LHCN-M2 (cell line): ENCODE measurements at regions not wholly inside any gene's neighbourhood (a gene's known extent, or its start where the extent isn't known, plus 50 kb on each side); places are given as distances from the start of the nearest gene placed in this dataset.
A peak's percentile ranks its signal among the peaks of the same experiment; 100 is the strongest.

ENCODE experiments used
- DNase-seq: peaks from one replicate; pipeline ENCODE4 v3.0.0-alpha.2; 2012; ENCODE audit warnings: low read depth

GRCh38 chr12:19014240-19014639, 115.3 kb upstream of the PLEKHA5 start:
- no peak for DNase-seq

- no peak for DNase-seq
These were observed 114.2 kb upstream of the PLEKHA5 start for GRCh38 chr12:19015285-19015684.

- peak; percentile 69 for DNase-seq
These were observed 111.1 kb upstream of the PLEKHA5 start for GRCh38 chr12:19018302-19018970.

- DNase-seq: no peak
These were observed 108.3 kb upstream of the PLEKHA5 start for GRCh38 chr12:19021240-19021639.

- no peak for DNase-seq
These were observed 107.9 kb upstream of the PLEKHA5 start for GRCh38 chr12:19021646-19022045.

- DNase-seq: no peak
These were observed 104.0 kb upstream of the PLEKHA5 start for GRCh38 chr12:19025582-19025981.

GRCh38 chr12:19026034-19026433, 103.5 kb upstream of the PLEKHA5 start:
- no peak for DNase-seq

GRCh38 chr12:19026614-19027488, 102.7 kb upstream of the PLEKHA5 start:
- no peak for DNase-seq

- DNase-seq: no peak
These were observed 99.4 kb upstream of the PLEKHA5 start for GRCh38 chr12:19030180-19030579.

- DNase-seq: no peak
These were observed 98.9 kb upstream of the PLEKHA5 start for GRCh38 chr12:19030603-19031002.

- DNase-seq: peak; percentile 92
These were observed 98.5 kb upstream of the PLEKHA5 start for GRCh38 chr12:19031032-19031431.

- no peak for DNase-seq
These were observed 96.7 kb upstream of the PLEKHA5 start for GRCh38 chr12:19032826-19033225.

- DNase-seq: no peak
These were observed 96.3 kb upstream of the PLEKHA5 start for GRCh38 chr12:19033244-19033643.

GRCh38 chr12:19034937-19035336, 94.6 kb upstream of the PLEKHA5 start:
- no peak for DNase-seq

- DNase-seq: peak; percentile 20
These were observed 94.0 kb upstream of the PLEKHA5 start for GRCh38 chr12:19035536-19035935.

GRCh38 chr12:19036673-19037357, 92.7 kb upstream of the PLEKHA5 start:
- no peak for DNase-seq

- DNase-seq: no peak
These were observed 91.3 kb upstream of the PLEKHA5 start for GRCh38 chr12:19038209-19038608.

- DNase-seq: no peak
These were observed 90.0 kb upstream of the PLEKHA5 start for GRCh38 chr12:19039515-19039914.

- DNase-seq: no peak
These were observed 87.3 kb upstream of the PLEKHA5 start for GRCh38 chr12:19042221-19042620.

- DNase-seq: no peak
These were observed 85.1 kb upstream of the PLEKHA5 start for GRCh38 chr12:19044430-19044829.

GRCh38 chr12:19044891-19045290, 84.6 kb upstream of the PLEKHA5 start:
- DNase-seq: no peak

- no peak for DNase-seq
These were observed 84.1 kb upstream of the PLEKHA5 start for GRCh38 chr12:19045426-19045825.
